IMR-90 (cell line): ENCODE measurements at regions not wholly inside any gene's neighbourhood (a gene's known extent, or its start where the extent isn't known, plus 50 kb on each side); places are given as distances from the start of the nearest gene placed in this dataset.

Source experiments
- ATAC-seq: fragments of 200-7000 bp; cut with Tn5 transposase; 2 replicates; pipeline ENCODE4 v1.9.1; 2020; ENCODE audit warnings: low read depth, mild to moderate bottlenecking, moderate library complexity
- BruUV-seq: library from RNA; stranded (reverse); fragments of 400-500 nt; replicated peaks from 2 replicates; lab custom pipeline; 2021; lab: Mats Ljungman, UMichigan
- CTCF ChIA-PET: fragments of 300-600 bp; formaldehyde crosslinking; extraction: SDS; loops from one replicate; lab custom pipeline; 2021; ENCODE audit warnings: antibody characterized with exemption; lab: Yijun Ruan, JAX
- POLR2A ChIA-PET: fragments of 300-600 bp; sonication (Branson Sonifier 250); formaldehyde crosslinking; loops from one replicate; lab custom pipeline; 2022; ENCODE audit warnings: antibody characterized with exemption; ENCODE audit not compliant: unreplicated experiment; lab: Charles Lee
- DNase-seq: peaks from one replicate; pipeline ENCODE4 v3.0.0; 2013
- H2AFZ ChIP-seq: replicated peaks from 2 replicates; pipeline ENCODE3; 2013; ENCODE audit warnings: low read length, mild to moderate bottlenecking; ENCODE audit not compliant: poor library complexity
- H2AK5ac ChIP-seq: 2 replicates; pipeline ENCODE4 v1.6.1; 2013; ENCODE audit warnings: low read depth, low read length, inconsistent platforms
- H2AK9ac ChIP-seq: replicated peaks from 2 replicates; pipeline ENCODE3; 2013; ENCODE audit warnings: mild to moderate bottlenecking, low read depth, low read length, moderate library complexity; ENCODE audit not compliant: poor library complexity
- H2BK120ac ChIP-seq: 2 replicates; pipeline ENCODE4 v1.6.1; 2013; ENCODE audit warnings: low read depth, low read length, inconsistent platforms
- H2BK15ac ChIP-seq: 3 replicates; pipeline ENCODE4 v1.6.1; 2013; ENCODE audit warnings: low read depth, low read length, inconsistent platforms
- H2BK20ac ChIP-seq: 2 replicates; pipeline ENCODE4 v1.6.1; 2013; ENCODE audit warnings: low read depth, mild to moderate bottlenecking, inconsistent platforms, low read length, moderate library complexity
- H2BK5ac ChIP-seq: 2 replicates; pipeline ENCODE4 v1.6.1; 2013; ENCODE audit warnings: mild to moderate bottlenecking, low read depth, low read length, inconsistent platforms; ENCODE audit not compliant: poor library complexity, severe bottlenecking
- H3K14ac ChIP-seq: replicated peaks from 2 replicates; pipeline ENCODE4 v1.6.1; 2013; ENCODE audit warnings: low read depth, low read length, inconsistent platforms
- H3K18ac ChIP-seq: 2 replicates; pipeline ENCODE4 v1.6.1; 2013; ENCODE audit warnings: low read depth, low read length, control low read depth
- H3K23ac ChIP-seq: 2 replicates; pipeline ENCODE4 v1.6.1; 2013; ENCODE audit warnings: low read depth, low read length, inconsistent platforms
- H3K27ac ChIP-seq: 2 replicates; pipeline ENCODE4 v1.5.1; 2013; ENCODE audit warnings: mild to moderate bottlenecking, control low read depth, low read length; ENCODE audit not compliant: insufficient read depth
- H3K27me3 ChIP-seq: 2 replicates; pipeline ENCODE4 v1.6.1; 2013; ENCODE audit warnings: low read length; ENCODE audit not compliant: control insufficient read depth, insufficient read depth
- H3K36me3 ChIP-seq: 2 replicates; pipeline ENCODE4 v1.6.1; 2013; ENCODE audit warnings: low read length, mixed read lengths; ENCODE audit not compliant: control insufficient read depth, insufficient read depth
- H3K4ac ChIP-seq: 2 replicates; pipeline ENCODE4 v1.6.1; 2013; ENCODE audit warnings: low read depth, low read length, inconsistent platforms
- H3K4me1 ChIP-seq: 2 replicates; pipeline ENCODE4 v1.6.1; 2013; ENCODE audit warnings: low read length, mixed read lengths; ENCODE audit not compliant: control insufficient read depth, insufficient read depth
- H3K4me2 ChIP-seq: 2 replicates; pipeline ENCODE4 v1.6.1; 2013; ENCODE audit warnings: low read depth, mild to moderate bottlenecking, control low read depth, low read length, moderate library complexity
- H3K4me3 ChIP-seq: 2 replicates; pipeline ENCODE4 v1.5.1; 2013; ENCODE audit warnings: low read depth, mild to moderate bottlenecking, control low read depth, low read length, moderate library complexity; ENCODE audit not compliant: insufficient read depth
- H3K56ac ChIP-seq: 2 replicates; pipeline ENCODE4 v1.6.1; 2013; ENCODE audit warnings: low read length, inconsistent platforms; ENCODE audit not compliant: insufficient read depth; ENCODE audit errors: extremely low read depth
- H3K79me1 ChIP-seq, 2 experiments: 2 replicates each; pipeline ENCODE4 v1.6.1; 2013; ENCODE audit warnings: low read length in 2 of 2, inconsistent platforms in 1 of 2, low read depth in 1 of 2
- H3K9ac ChIP-seq: 2 replicates; pipeline ENCODE4 v1.6.1; 2013; ENCODE audit warnings: low read depth, low read length, control low read depth
- H3K9me1 ChIP-seq: 2 replicates; pipeline ENCODE4 v1.6.1; 2013; ENCODE audit warnings: low read length, inconsistent platforms; ENCODE audit not compliant: insufficient read depth
- H3K9me3 ChIP-seq: 2 replicates; pipeline ENCODE4 v1.6.1; 2013; ENCODE audit warnings: low read length; ENCODE audit not compliant: control insufficient read depth, insufficient read depth
- H4K20me1 ChIP-seq: 2 replicates; pipeline ENCODE4 v1.6.1; 2013; ENCODE audit warnings: low read length, inconsistent platforms; ENCODE audit not compliant: insufficient read depth
- H4K5ac ChIP-seq: 2 replicates; pipeline ENCODE4 v1.6.1; 2013; ENCODE audit warnings: mild to moderate bottlenecking, low read depth, low read length, control low read depth
- H4K8ac ChIP-seq, 2 experiments: 2 replicates each; pipeline ENCODE4 v1.6.1; 2013; ENCODE audit warnings: low read depth in 2 of 2, low read length in 2 of 2, control low read depth in 1 of 2, inconsistent platforms in 1 of 2
- H4K91ac ChIP-seq: 2 replicates; pipeline ENCODE4 v1.6.1; 2013; ENCODE audit warnings: low read depth, low read length, inconsistent platforms; ENCODE audit not compliant: insufficient read depth
- MAFK ChIP-seq: IDR thresholded peaks from 2 replicates; pipeline ENCODE4 v1.6.1; 2012; ENCODE audit warnings: low read depth, low read length, improper control_type of control experiment
- MAZ ChIP-seq: IDR thresholded peaks from 2 replicates; pipeline ENCODE4 v1.6.1; 2012; ENCODE audit warnings: low read depth, mild to moderate bottlenecking, low read length, improper control_type of control experiment, moderate library complexity, borderline replicate concordance
- RAD21 ChIP-seq: IDR thresholded peaks from 2 replicates; pipeline ENCODE4 v1.6.1; 2012; ENCODE audit warnings: low read length, improper control_type of control experiment
- WGBS, 2 experiments: methylation state at CpG; one replicate each; pipeline versions ENCODE4 v1.1.5 to v1.1.7; 2013; ENCODE audit warnings: missing lambda C conversion rate in 2 of 2; ENCODE audit not compliant: insufficient read length in 1 of 2; ENCODE audit errors: extremely low coverage in 2 of 2; 5-methylcytosine and 5-hydroxymethylcytosine counted together
- dilution Hi-C: fragments of 300-500 bp; cut with HindIII; formaldehyde crosslinking; loops from one replicate; pipeline ENCODE4 v1.14.3; 2018; ENCODE audit warnings: low sequenced_read_pairs; ENCODE audit not compliant: unreplicated experiment
- in situ Hi-C: fragments of 300-500 bp; cut with MboI; formaldehyde crosslinking; loops from 3 replicates; pipeline ENCODE4 v1.14.3; 2019; ENCODE audit warnings: low sequenced_read_pairs, inconsistent platforms, mixed read lengths
- intact Hi-C: fragments of 100-400 bp; cut with micrococcal nuclease; formaldehyde crosslinking; loops from 2 replicates; pipeline ENCODE4 v1.10.0; 2022
- TF ChIP-seq, protein P1 (sequence below): fragments of 150-350 bp; IDR thresholded peaks from 2 replicates; pipeline ENCODE4 v1.6.1; 2016; ENCODE audit warnings: low read depth, mild to moderate bottlenecking, low read length, moderate library complexity, borderline replicate concordance

DNA sequence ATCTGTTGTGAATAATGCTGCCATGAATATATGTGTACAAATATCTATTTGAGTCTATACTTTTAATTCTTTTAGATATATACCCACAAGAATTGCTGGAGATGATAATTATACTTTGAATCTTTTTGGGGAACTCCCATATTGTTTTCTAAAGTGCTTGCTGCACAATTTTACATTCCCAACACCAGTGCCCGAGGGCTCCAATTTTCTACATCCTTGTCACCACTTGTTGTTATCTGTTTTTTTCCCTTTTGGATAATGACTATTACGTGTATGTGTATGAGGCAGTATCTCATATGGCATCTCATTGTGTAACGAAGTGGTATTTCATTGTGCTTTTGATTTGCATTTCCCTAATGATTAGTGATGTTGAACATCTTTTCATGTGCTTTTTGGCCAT is 127.1 kb downstream of the SUDS3 start:
- TF ChIP-seq MAFK = no peak
- TF ChIP-seq MAZ = no peak
- TF ChIP-seq, protein P1, sequence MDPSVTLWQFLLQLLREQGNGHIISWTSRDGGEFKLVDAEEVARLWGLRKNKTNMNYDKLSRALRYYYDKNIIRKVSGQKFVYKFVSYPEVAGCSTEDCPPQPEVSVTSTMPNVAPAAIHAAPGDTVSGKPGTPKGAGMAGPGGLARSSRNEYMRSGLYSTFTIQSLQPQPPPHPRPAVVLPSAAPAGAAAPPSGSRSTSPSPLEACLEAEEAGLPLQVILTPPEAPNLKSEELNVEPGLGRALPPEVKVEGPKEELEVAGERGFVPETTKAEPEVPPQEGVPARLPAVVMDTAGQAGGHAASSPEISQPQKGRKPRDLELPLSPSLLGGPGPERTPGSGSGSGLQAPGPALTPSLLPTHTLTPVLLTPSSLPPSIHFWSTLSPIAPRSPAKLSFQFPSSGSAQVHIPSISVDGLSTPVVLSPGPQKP = no peak
- no peak for TF ChIP-seq RAD21
- H4K8ac ChIP-seq = no peak overlapping the region
- no peak overlapping the region for H2AK9ac ChIP-seq
- H3K27me3 ChIP-seq = no peaks in the 10 kb centered on the region
- DNase-seq = no peak
- dilution Hi-C loops (no loop called here), intact Hi-C loops (no loop called here), in situ Hi-C loops (no loop called here)
- H3K9me3 ChIP-seq = peaks cover 10% of the 10 kb centered on the region; the same call in 1 of the 2 replicates
- H2BK15ac ChIP-seq = no peak overlapping the region
- H3K9ac ChIP-seq = no peak overlapping the region
- ATAC-seq = no peak
- H3K27ac ChIP-seq = no peak overlapping the region
- POLR2A ChIA-PET = no interaction called here
- H2AFZ ChIP-seq = no peak overlapping the region
- H3K36me3 ChIP-seq = no peaks in the 10 kb centered on the region
- no peaks in the 10 kb centered on the region for H3K79me1 ChIP-seq
- H4K91ac ChIP-seq = no peak overlapping the region
- no peak overlapping the region for H3K4me3 ChIP-seq
- H2BK5ac ChIP-seq = no peak overlapping the region
- no TSS peak for BruUV-seq
- no peak overlapping the region for H4K5ac ChIP-seq
- no peak overlapping the region for H3K56ac ChIP-seq
- no peak overlapping the region for H3K18ac ChIP-seq
- H2BK20ac ChIP-seq = no peak overlapping the region
- H3K4me2 ChIP-seq = no peak overlapping the region
- H3K4me1 ChIP-seq = no peaks in the 10 kb centered on the region
- H3K9me1 ChIP-seq = no peaks in the 10 kb centered on the region
- H4K20me1 ChIP-seq = no peaks in the 10 kb centered on the region
- H3K14ac ChIP-seq = no peak overlapping the region
- whole genome bisulfite sequencing, 2 experiments = no CpG with 5 or more reads among the region's 3 CpGs
- H2BK120ac ChIP-seq = no peak overlapping the region
- H2AK5ac ChIP-seq = no peak overlapping the region
- H3K4ac ChIP-seq = no peak overlapping the region
- H3K23ac ChIP-seq = no peak overlapping the region
- CTCF ChIA-PET = no interaction called here
